GM18499 (cell line): ENCODE measurements at regions not wholly inside any gene's neighbourhood (a gene's known extent, or its start where the extent isn't known, plus 50 kb on each side); places are given as distances from the start of the nearest gene placed in this dataset.
A peak's percentile ranks its signal among the peaks of the same experiment; 100 is the strongest.

Experiments
- ATAC-seq: cut with Tn5 transposase; IDR thresholded peaks from one replicate; pipeline ENCODE4 v1.9.1; 2021; ENCODE audit warnings: moderate number of reproducible peaks; ENCODE audit not compliant: insufficient read depth, unreplicated experiment

DNA sequence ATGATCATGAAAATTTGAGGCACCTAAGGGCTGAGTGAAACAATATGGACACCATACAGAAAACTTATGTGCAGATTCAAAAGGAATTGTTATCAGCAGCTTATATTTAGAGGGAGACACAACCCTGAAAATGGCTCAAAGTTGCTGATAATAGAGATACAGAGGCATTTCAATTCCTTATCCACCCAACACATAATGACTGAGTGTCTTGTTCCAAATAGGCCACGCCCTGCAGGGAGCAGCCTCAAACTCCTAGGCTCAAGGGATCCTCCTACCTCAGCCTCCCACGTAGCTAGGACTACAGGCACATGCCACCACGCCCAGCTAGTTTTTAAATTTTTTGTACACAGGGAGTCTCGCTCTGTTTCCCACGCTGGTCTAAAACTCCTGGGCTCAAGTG lies 79.0 kb downstream of the LBH start:
- no peak for ATAC-seq

- no peak for ATAC-seq
Observed at GRCh38 chr2:30310955-30311354, 79.6 kb downstream of the LBH start.

GRCh38 chr2:30311711-30312110 lies 80.4 kb downstream of the LBH start:
- no peak for ATAC-seq

DNA sequence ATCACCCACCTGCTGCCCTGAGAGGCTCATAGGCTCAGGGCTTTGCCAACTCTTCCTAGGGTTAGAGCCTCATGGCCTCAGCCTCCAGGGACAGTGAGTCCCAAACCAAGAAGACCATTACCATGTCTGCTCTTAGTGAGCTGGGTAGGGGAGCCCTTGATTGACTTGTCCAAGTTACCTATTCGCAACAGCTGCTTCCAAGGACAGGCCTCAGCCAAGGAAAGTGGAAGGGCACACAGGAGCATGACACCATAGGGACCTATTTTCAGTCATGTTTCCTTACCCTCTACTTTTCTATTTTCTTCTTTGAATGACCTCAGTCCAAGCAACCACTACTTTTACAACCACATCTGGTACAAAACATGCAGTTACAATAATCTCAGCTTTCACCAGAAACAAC lies 81.6 kb downstream of the LBH start:
- no peak for ATAC-seq

DNA sequence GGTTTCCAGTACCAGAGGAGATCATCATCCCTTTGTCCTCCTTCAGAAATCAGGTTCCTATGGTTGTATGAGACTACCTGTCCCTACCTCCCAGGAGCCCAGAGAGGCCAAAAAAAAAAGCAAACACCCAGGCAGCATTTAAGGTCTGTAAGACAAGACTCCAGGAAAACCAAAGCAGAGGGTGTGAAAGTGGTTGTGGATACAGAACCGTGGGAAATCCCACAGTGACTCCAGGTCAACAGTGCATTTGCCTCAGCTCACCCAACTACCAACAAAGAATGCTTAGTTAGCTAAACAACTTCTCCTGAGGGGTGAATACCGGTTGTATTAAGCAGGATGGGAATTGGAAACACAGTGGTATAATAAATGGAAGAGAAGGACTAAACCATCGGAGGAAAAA lies 83.6 kb downstream of the LBH start:
- ATAC-seq = no peak

DNA sequence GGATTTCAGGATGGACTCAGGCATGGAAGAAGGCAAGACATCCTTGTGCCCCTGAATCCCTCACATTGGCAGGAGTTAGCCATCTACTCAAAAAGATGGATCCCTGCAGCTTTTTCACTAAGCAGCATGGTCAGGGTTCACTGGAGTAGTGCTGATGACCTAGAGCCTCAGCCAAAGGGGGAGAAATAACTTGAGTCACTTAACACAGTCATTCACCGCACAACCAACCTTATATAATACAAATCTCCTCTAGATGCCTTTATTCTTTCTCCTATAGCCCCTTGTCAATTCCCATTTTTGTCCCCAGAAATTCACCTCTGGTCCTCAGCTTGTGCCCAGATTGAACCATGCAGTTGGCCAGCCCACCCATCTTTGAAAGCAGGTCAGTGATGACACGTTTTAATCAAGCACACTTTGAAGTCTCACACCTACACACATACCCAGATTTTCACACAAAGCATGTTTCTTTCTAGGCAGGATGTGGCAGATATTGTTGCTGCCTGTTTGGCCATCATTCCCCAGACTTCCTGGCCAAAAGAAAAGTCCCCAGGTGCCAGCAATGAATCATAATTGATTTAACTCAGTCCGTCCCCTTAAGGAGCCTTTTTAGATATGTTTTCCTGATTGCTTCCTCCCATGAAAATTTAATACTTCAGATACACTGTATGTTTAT lies 84.2 kb downstream of the LBH start:
- no peak for ATAC-seq

DNA sequence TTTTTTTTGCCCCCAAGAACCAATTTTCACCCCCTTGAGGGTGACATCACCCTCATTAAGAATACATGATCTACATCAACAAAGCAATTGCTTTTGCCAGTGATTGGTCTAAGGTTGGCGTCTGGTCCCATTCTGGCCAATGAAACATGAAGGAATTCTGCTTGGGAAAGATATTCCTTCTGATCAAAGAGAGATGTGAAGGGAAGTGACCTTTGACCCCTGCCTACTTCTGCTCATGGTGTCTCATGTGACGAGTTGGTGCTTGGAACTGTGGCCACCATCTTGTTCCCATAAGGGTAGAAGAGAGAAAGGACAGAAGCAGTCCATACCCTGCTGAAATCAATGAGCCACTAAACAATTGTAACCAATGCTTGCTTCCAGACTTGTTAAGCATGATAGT lies 85.1 kb downstream of the LBH start:
- no peak for ATAC-seq

GRCh38 chr2:30318987-30319782 lies 87.9 kb downstream of the LBH start:
- ATAC-seq = no peak

- ATAC-seq = no peak
Observed at GRCh38 chr2:30321466-30321865, 90.1 kb downstream of the LBH start.

DNA sequence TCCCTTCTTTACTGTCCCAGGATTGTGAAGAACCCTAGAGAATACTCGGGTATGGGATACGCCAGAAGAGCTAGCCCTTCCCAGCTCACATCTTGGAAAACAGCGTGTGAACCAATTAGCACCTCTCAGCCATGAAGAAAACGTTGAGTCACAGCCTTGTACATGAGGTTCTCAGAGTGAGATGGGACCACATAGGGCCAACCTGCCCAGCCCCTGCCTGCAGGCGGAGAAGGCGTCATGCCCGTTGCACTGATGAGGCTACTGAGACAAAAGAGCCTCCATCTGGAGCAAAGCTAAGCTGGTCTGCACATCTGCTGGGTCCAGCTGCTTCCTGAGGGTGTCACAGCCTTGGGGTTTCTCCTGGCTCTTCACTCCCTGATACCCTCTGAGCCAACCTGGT lies 92.2 kb downstream of the LBH start:
- no peak for ATAC-seq

DNA sequence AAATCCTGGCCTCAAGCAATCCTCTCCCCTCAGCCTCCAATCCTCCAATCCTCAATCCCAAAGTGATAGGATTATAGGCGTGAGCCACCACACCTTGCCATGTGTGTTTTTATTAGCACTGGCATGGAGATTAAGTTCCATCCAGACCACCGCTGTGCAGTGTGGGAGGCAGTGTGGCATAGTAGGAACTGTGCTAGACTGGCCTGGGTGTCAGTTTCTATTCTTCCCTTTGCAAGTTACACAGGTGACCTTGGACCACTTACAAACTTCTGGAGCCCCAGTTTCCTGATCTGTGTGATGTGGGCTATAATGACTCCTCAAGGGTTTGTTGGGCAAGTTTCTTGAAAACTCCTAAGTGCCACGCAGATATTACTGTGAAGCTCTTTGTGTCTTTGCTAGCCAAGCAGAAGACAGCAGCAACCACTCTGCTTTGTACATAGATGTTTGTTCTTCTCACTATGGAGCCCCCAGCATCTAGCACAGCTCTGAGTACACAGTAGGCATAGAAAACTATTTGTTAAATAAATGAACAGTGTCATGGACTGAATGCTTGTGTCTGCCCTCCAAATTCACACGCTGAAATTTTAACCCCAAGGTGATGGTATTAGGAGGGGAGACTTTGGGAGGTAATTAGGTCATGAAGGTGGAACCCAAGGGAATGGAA lies 93.0 kb downstream of the LBH start:
- ATAC-seq = no peak

- ATAC-seq = no peak
Observed at GRCh38 chr2:30325600-30326328, 94.4 kb downstream of the LBH start.

DNA sequence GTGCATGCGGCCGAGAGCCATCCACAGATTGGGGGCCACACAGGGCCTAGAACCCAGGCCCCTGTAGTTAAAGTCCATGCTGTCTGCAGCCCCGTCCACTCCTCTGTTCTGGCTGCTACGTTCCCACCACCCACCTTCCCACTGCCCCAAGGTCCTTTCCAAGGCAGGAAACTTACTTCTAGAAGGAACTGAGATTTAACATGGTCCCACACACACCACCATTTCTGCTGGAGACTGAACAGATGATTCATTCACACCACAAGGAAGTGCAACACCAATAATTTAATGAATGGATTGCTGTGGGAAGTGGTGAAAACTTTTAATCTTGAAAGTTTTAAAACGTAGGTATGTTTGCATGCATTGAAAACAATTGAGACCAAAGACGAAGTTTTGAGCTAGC lies 95.2 kb downstream of the LBH start:
- no peak for ATAC-seq

- ATAC-seq = no peak
Observed at GRCh38 chr2:30331038-30331437, 99.7 kb downstream of the LBH start.

DNA sequence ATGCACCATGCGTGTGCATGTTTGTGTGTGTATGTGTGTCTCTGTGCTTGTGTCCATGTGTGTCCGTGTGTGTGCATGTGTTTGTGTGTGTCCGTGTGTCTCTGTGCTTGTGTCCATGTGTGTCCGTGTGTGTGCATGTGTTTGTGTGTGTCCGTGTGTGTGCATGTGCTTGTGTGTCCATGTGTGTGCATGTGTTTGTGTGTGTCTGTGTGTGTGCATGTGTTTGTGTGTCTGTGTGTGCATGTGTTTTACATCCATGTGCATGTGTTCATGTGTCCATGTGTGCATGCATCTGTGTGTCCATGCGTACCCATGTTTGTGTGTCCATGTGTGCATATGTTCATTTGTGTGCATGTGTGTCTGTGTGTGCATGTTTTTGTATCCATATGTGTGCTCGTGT lies 100.5 kb downstream of the LBH start:
- no peak for ATAC-seq

- no peak for ATAC-seq
Observed at GRCh38 chr2:30332791-30333453, 101.6 kb downstream of the LBH start.

DNA sequence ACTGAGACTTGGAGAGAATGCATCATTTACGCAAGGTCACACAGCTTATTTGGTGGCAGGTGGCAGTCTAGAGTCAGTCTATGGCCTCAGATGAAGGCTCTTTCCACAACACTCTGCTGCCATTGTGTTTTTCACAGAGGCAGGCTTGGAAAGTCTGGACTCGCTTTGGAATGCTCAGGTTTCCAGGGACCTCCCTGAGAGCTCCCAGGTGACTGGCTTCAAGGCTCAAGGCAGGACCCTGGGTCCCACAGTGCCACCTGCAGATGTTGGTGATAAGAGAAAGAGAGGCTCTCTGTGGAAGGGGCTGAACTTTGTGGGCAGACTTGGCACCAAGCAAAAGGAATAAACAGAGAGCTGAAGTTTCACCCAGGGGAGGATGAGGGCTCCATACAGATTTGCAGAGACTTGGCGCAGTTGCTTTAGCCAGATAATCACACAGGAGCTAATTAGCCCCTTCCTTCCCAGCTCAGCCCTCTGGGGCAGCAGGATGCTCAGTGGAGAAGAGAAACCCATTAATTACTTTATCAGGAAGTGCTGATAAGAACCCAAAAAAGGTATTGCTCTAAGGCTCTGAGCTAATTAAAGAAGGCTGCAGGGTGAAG lies 103.5 kb downstream of the LBH start:
- no peak for ATAC-seq

GRCh38 chr2:30336084-30336483 lies 104.8 kb downstream of the LBH start:
- no peak for ATAC-seq

GRCh38 chr2:30336978-30337841 lies 105.9 kb downstream of the LBH start:
- ATAC-seq = peak; percentile 73
